T47D (cell line): ENCODE measurements at regions not wholly inside any gene's neighbourhood (a gene's known extent, or its start where the extent isn't known, plus 50 kb on each side); places are given as distances from the start of the nearest gene placed in this dataset.
"Not testable (repeated sequence)": the region's sequence is repeated elsewhere in the genome, so short reads cannot be mapped to it uniquely, and the experiment has no call there.

Experiments
- DNase-seq, 2 experiments: peaks; one replicate each; pipeline versions ENCODE4 v3.0.0 to v3.0.0-alpha.2; 2011 to 2012; ENCODE audit warnings: low read depth in 1 of 2, low spot score in 1 of 2
- JUND ChIP-seq: IDR thresholded peaks from 2 replicates; pipeline ENCODE4 v1.6.1; 2012; ENCODE audit warnings: low read depth
- in situ Hi-C: cut with HindIII; loops from 2 replicates; pipeline ENCODE4 v1.10.0; 2016; ENCODE audit warnings: low sequenced_read_pairs, low pct_unique_long_range_greater_than_20kb

DNA sequence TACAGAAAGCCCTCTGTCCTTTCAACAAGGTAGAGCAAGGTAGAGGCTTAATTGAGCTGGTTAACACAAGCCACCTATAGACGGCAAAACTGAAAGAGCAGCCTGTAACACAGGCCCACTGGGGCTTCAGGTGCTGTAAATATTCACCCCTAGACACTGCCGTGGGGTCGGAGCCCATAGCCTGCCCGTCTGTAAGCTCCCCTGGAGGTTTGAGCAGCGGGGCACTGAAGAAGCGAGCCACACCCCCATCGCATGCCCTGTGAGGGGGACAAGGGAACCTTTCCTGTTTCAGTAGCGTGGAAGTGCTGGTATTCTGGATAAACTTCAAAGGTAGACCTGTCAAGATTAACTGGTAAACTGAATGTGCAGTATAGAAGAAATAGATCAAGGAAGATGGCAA, 160.4 kb downstream of the TPBG start:
- no peak for TF ChIP-seq JUND
- in situ Hi-C loops = no loop called here
- DNase-seq = no peak

DNA sequence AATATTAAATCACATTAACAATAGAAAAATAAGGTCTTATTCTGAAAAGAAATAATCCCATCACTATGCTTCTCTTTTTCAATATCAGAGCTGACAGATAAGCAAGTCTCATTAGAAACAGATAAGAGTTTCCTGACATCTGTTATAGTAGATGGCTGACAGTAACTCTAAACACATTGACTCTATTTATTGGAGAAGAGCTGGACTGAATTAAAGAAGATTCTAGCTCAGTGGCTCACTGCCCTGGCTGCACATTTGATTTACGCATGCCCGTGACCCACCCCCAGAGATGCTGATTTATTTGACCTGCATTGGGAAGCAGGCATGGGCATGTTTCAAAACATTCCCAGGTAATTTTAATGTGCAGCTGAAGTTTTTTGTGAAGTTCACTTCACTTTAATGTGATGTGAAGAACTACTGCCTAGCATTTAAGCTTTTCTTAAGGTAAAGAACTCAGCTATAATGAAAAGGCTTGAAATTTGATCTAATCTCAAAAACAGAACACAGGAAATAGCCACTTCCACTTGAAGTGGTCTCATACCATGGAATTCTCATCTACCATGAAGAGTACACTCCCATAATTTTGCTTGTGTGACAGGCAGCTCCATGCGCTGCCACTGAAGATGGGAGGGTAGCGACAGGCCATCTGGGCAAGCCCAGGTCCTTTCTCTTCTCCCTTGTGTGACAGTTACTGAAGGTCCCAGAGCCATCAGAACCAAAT, 162.3 kb downstream of the TPBG start:
- no peak for TF ChIP-seq JUND
- no peak for DNase-seq
- in situ Hi-C loops = no loop called here

DNA sequence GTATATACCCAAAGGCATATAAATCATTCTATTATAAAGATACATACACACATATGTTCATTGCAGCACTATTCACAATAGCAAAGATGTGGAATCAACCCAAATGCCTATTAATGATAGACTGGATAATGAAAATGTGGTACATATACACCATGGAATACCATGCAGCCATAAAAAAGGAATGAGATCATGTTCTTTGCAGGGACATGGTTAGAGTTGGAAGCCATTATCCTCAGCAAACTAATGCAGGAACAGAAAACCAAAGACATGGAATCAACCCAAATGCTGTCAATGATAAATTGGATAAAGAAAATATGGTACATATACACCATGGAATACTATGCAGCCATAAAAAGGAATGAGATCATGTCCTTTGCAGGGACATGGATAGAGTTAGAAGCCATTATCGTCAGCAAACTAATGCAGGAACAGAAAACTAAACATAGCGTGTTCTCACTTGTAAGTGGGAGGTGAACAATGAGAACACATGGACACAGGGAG, 166.4 kb downstream of the TPBG start:
- in situ Hi-C loops, DNase-seq: not testable (repeated sequence)

DNA sequence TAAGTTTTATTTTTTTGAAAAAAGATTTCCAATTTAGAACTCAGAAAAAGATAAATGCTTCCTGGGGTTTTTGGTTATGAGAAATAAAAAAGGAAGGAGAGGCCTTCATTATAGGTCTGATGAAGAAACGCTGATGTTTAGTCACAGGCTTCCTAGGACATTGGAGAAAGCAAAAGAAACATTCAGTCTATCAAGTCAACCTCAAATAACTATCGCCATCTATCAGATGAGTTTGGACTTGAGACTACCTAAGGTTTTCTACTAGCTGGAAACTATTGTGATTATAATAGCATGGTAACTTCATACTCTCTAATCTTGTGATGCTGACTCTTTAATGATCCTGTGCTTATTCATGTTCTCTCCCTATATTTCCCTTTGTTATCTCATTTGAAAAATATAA, 171.3 kb downstream of the TPBG start:
- no peak for TF ChIP-seq JUND
- DNase-seq = no peak
- in situ Hi-C loops = no loop called here

DNA sequence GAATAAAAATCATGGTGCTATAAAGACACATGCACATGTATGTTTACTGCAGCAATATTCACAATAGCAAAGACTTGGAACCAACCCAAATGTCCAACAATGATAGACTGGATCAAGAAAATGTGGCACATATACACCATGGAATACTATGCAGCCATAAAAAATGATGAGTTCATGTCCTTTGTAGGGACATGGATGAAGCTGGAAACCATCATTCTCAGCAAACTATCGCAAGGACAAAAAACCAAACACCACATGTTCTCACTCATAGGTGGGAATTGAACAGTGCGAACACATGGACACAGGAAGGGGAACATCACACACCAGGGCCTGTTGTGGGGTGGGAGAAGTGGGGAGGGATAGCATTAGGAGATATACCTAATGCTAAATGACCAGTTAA, 185.9 kb downstream of the TPBG start:
- not testable (repeated sequence) for DNase-seq

DNA sequence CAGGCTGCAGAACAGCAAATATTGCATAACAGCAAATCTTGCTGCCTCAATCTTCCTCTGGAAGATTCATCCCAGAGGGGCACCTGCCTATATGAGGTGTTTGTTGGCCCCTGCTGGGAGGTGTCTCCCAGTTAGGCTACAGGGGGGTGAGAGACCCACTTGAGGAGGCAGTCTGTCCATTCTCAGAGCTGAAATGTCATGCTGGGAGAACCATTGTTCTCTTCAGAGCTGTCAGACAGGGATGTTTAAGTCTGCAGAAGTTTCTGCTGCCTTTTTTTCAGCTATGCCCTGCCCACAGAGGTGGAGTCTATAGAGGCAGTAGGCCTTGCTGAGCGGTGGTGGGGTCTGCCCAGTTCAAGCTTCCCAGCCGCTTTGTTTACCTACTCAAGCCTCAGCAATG, 187.7 kb downstream of the TPBG start:
- in situ Hi-C loops, DNase-seq: not testable (repeated sequence)

More for the DNA sequence above, 185.9 kb downstream of the TPBG start:
- in situ Hi-C loops = not testable (repeated sequence)

DNA sequence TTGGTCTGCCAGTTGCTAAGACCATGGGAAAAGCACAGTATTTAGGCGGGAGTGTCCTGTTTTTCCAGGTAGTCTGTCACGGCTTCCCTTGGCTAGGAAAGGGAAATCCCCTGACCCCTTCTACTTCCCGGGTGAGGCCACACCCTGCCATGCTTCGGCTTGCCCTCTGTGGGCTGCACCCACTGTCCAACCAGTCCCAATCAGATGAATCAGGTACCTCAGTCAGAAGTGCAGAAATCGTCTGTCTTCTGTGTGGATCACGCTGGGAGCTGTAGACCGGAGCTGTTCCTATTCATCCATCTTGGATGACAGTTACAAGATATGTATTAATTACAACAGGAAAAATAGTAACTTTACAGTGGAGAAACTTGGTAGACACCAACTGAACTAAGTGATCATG, 188.2 kb downstream of the TPBG start:
- in situ Hi-C loops = no loop called here
- TF ChIP-seq JUND = no peak
- DNase-seq = no peak

DNA sequence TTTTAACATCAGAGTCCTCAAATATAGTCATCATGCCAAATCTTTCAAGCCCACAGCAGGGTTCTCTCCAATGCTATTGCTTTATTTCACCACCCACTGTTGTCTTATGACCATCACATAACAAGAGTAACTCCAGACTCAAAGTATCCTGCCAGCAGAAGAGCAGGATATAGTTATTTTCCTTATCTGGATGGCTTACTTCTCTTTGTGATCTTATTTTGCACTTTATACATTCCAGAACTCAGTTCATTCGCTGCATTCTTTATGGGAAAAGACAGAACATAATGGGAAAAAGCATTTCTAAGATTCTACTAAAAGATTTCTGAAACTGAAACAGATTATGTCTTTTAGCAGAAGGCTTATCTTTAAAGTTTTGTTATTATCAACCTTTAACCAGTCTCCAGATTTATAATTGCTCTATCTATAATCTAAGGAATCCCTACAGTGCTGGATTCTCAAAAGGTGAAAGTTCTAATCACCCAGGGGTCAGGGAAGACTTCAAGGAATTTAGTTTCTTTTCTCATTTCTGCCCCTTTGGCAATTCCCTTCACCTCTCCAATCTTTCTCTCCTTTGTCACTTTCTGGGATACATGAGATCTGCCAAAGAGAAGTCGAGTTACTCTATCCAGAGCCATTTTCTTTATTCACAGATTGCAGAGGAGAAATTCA, 190.4 kb downstream of the TPBG start:
- DNase-seq = no peak
- no peak for TF ChIP-seq JUND
- in situ Hi-C loops = no loop called here

DNA sequence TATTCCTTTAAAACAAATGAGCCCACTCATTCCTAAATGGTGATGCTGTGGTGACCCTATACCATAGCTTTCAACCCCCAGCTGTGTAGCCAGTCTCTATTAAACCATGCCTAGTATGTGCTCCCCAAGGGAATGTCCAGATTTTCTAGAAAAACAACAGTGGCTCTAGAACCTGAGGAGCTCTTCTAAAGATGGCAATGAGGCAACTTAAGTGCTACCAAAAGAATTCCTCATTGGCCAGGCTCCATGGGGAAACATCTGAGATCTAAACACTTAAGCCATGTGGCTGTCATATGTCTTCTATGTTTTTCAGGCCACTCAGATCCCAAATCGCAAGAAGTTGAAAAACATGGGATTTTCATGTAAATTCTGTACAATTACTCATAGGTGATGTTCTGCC, 191.0 kb downstream of the TPBG start:
- in situ Hi-C loops = no loop called here
- DNase-seq = no peak
- TF ChIP-seq JUND = no peak

DNA sequence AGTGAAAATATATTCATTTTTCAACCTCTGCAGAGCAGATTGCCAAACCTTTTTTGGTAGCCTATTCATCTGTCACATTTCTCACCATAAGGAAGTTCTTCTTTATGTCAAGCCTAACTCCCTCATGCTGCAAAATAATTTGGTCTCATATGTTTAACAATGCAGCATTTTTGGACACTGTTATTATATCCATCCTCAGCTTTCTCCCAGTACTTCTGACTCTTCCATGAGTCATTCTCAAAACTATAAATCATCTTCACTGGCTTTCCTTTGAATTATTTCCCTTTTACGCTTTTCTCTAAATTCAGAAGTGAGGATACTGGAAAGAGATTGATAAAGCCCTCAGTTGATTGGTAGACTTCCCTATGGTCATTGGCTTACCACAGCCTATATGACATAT, 192.2 kb downstream of the TPBG start:
- TF ChIP-seq JUND = no peak
- in situ Hi-C loops = no loop called here
- DNase-seq = no peak

DNA sequence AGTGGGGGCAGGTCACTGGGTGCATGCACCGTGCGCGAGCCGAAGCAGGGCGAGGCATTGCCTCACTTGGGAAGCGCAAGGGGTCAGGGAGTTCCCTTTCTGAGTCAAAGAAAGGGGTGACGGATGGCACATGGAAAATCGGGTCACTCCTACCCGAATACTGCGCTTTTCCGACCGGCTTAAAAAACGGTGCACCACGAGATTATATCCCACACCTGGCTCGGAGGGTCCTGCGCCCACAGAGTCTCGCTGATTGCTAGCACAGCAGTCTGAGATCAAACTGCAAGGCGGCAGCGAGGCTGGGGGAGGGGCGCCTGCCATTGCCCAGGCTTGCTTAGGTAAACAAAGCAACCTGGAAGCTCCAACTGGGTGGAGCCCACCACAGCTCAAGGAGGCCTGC, 194.9 kb downstream of the TPBG start:
- DNase-seq, in situ Hi-C loops: not testable (repeated sequence)

DNA sequence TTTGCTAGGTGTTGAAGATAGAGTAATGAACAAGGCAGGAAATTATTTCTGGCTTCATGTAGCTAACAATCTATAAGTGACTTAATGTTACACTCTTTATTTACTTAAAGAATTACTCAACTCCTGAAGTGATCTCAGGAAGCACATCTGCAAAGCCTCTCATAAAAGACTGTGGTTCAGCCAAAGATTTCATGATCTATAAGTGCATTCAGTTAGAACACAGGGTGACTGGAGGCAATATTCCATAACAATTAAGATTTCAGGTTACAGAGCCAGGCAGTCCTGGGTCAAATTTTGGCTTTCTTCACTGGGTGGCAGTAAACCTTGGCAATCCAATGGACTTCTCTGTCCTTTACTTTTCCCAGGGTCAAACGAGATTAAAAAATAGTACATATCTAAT, 204.0 kb downstream of the TPBG start:
- peak; percentile 65; the same call in 1 of the 2 replicates for TF ChIP-seq JUND
- in situ Hi-C loops = no loop called here
- DNase-seq = peak in 1 of 2 experiments; percentile 90

DNA sequence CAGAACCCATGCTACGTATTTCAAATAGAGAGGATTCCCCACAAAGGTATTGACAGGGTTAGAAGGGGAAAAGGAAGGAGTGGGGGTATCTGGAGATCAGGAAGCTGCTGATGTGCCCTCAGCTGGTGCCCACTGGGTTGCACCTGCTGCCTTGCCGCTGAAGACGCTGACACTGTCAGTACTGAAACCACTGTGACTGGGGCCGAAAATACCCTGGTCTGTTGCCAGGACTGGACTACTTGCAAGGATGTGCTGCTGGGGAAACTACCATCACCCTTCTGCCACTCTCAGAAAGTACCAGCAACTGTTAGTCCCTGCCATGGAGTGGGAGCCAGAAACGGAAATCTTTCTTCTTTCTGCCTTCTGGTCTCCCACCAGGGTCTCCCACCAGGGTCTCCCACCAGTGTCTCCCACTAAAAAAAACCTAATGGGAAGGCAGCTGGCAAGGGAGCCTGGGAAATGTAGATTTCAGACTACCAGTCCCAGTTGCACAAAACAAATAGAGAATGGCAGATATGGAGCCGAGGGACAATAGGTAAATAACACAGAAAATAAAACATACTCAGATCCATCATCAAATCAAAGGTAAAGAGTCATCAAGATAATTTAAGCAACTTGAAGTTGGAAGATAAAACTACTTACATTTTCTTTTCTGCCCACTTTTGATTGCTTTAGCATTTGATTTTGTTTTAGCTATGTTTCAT, 204.8 kb downstream of the TPBG start:
- DNase-seq = peak in 1 of 2 experiments; percentile 93
- peak; percentile 60; the same call in 1 of the 2 replicates for TF ChIP-seq JUND

More for the DNA sequence above, 204.8 kb downstream of the TPBG start:
- in situ Hi-C loops = no loop called here
